ENCODE measurements at regions not wholly inside any gene's neighbourhood (a gene's known extent, or its start where the extent isn't known, plus 50 kb on each side); places are given as distances from the start of the nearest gene placed in this dataset.

GRCh38 chr18:72360634-72361033 lies 183.5 kb downstream of the CBLN2 start:
- DNase-seq (ENCODE audit: low spot score) = no peak

- no peak for DNase-seq (ENCODE audit: low spot score)
Observed at GRCh38 chr18:72342933-72343332, 201.2 kb downstream of the CBLN2 start.

- DNase-seq (ENCODE audit: low spot score) = no peak
Observed at GRCh38 chr18:72339976-72340375, 204.2 kb downstream of the CBLN2 start.

- DNase-seq (ENCODE audit: low spot score) = no peak
Observed at GRCh38 chr18:72336786-72337185, 207.4 kb downstream of the CBLN2 start.

- no peak for DNase-seq (ENCODE audit: low spot score)
Observed at GRCh38 chr18:72329533-72329932, 214.6 kb downstream of the CBLN2 start.

- no peak for DNase-seq (ENCODE audit: low spot score)
Observed at GRCh38 chr18:72325307-72325706, 218.8 kb downstream of the CBLN2 start.

GRCh38 chr18:72324677-72325076 lies 219.5 kb downstream of the CBLN2 start:
- no peak for DNase-seq (ENCODE audit: low spot score)

- DNase-seq (ENCODE audit: low spot score) = no peak
Observed at GRCh38 chr18:72316497-72316896, 227.6 kb downstream of the CBLN2 start.

GRCh38 chr18:72283148-72283925 lies 260.8 kb downstream of the CBLN2 start:
- no peak for DNase-seq (ENCODE audit: low spot score)

GRCh38 chr18:72273025-72273424 lies 271.1 kb downstream of the CBLN2 start:
- DNase-seq (ENCODE audit: low spot score) = no peak

- DNase-seq (ENCODE audit: low spot score) = no peak
Observed at GRCh38 chr18:72261590-72261989, 282.6 kb downstream of the CBLN2 start.

- no peak for DNase-seq (ENCODE audit: low spot score)
Observed at GRCh38 chr18:72246076-72246475, 298.1 kb downstream of the CBLN2 start.

GRCh38 chr18:72235422-72235821 lies 308.7 kb downstream of the CBLN2 start:
- DNase-seq (ENCODE audit: low spot score) = no peak

GRCh38 chr18:72233106-72233505 lies 311.0 kb downstream of the CBLN2 start:
- no peak for DNase-seq (ENCODE audit: low spot score)

GRCh38 chr18:72232644-72233043 lies 311.5 kb downstream of the CBLN2 start:
- no peak for DNase-seq (ENCODE audit: low spot score)

- no peak for DNase-seq (ENCODE audit: low spot score)
Observed at GRCh38 chr18:72225958-72226357, 318.2 kb downstream of the CBLN2 start.

- no peak for DNase-seq (ENCODE audit: low spot score)
Observed at GRCh38 chr18:72223733-72224132, 320.4 kb downstream of the CBLN2 start.

GRCh38 chr18:72208920-72209676 lies 335.0 kb downstream of the CBLN2 start:
- no peak for DNase-seq (ENCODE audit: low spot score)

GRCh38 chr18:72207280-72207679 lies 336.9 kb downstream of the CBLN2 start:
- DNase-seq (ENCODE audit: low spot score) = peak; percentile 3

- DNase-seq (ENCODE audit: low spot score) = peak; percentile 1
Observed at GRCh38 chr18:72206814-72207213, 337.3 kb downstream of the CBLN2 start.

- no peak for DNase-seq (ENCODE audit: low spot score)
Observed at GRCh38 chr18:72201032-72201431, 343.1 kb downstream of the CBLN2 start.

- DNase-seq (ENCODE audit: low spot score) = no peak
Observed at GRCh38 chr18:72197591-72197990, 346.6 kb downstream of the CBLN2 start.

GRCh38 chr18:72194072-72194471 lies 350.1 kb downstream of the CBLN2 start:
- no peak for DNase-seq (ENCODE audit: low spot score)

All from umbilical cord (tissue), 1 donor.